HG02610 (cell line): ENCODE measurements at regions not wholly inside any gene's neighbourhood (a gene's known extent, or its start where the extent isn't known, plus 50 kb on each side); places are given as distances from the start of the nearest gene placed in this dataset.

Experiments
- ATAC-seq: cut with Tn5 transposase; IDR thresholded peaks from one replicate; pipeline ENCODE4 v1.9.1; 2021; ENCODE audit warnings: mild to moderate bottlenecking, moderate library complexity; ENCODE audit not compliant: unreplicated experiment

- no peak for ATAC-seq
Measured at GRCh38 chr18:67710639-67711038, 194.1 kb upstream of the DSEL start.

DNA sequence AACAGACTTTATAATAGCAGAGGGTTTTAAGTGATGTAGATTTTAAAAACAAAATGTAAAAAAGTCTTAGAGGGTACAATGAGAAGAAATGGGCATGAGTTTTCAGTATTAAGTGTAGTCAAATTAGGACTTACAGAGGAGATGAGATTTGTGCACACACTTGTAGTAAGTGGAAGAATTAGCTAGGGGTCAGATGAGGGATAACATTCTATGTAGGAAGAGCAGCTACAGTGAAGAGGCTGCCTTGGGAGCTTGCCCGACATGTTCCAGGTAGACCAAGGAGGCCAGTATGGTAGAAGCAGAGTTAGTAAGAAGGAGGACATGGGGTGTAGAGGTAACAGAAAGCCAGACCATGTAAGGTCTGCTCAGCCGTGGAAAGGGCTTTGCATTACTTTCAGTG, 189.2 kb upstream of the DSEL start:
- ATAC-seq: no peak

DNA sequence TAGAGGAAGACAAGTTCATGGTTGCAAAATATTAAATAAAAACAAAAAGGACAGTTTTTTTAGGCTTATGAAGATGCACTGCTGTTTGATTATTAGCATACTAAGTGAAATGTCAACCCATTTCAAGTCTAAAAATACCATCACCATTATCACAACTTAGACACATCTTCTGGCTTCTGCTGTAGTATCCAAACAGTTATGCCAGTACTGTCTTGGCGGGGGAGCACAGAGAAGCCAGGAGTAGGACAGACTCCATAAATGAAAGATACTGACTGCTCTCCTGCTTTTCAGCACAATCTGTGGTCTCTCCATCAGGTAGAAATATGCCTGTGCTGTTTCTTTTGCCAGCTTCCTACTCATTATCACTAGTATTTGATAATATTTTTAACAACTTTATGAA, 179.2 kb upstream of the DSEL start:
- ATAC-seq: no peak

GRCh38 chr18:67694787-67695186, 178.3 kb upstream of the DSEL start:
- no peak for ATAC-seq

- no peak for ATAC-seq
Measured at GRCh38 chr18:67692811-67693210, 176.3 kb upstream of the DSEL start.

DNA sequence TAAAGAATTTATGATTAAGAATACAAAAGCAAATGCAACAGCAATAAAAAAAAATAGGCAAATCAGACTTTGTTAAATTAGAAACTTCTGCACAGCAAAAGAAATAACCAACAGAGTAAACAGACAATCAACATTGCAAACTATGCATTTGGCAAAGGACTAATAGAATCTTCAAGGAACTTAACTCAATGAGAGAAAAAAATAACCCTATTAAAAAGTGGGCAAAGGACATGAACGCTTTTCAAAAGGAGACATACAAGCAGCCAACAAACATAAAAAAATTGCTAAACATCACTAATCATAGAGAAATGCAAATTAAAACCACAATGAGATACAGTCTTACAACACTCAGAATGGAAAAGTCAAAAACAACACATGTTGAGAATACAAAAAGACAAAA, 166.0 kb upstream of the DSEL start:
- ATAC-seq: no peak

GRCh38 chr18:67677489-67677888, 161.0 kb upstream of the DSEL start:
- ATAC-seq: no peak

DNA sequence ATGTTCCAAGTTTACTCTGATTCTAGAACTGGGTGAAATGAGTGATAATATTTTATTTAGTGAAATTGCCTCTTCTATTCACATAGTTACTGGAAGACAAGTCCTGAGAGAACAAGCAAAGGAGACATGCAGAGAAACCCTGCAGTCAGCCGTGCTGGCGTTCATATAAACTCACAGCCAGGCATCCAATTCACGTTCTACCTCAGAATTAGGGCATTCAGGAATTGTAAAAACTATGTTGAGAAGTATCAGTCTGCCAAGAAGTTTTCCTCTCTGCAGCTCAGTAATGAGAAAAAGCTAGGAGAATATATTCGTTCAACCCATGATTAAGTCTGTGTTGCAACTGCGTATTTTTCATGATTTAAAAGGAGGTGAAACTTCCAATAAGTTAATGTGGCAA, 156.2 kb upstream of the DSEL start:
- no peak for ATAC-seq

GRCh38 chr18:67672155-67672554, 155.6 kb upstream of the DSEL start:
- no peak for ATAC-seq

GRCh38 chr18:67670024-67670543, 153.6 kb upstream of the DSEL start:
- no peak for ATAC-seq

- no peak for ATAC-seq
Measured at GRCh38 chr18:67665266-67665665, 148.7 kb upstream of the DSEL start.

DNA sequence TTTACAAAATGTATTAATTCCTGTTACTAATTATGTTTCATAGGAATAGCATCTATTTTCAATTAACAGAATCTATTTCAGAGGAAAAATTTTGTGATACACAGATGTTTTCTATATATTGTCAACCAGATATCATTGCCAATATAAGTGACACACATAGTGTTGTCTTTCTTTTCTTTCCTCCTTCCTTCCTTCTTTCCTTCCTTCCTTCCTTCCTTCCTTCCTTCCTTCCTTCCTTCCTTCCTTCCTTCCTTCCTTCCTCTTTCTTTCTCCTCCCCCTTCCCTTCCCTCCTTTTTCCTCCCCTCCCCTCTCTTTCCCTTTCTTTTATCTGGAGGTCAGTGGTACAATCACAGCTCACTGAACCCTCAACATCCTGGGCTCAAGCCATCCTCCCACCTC, 146.5 kb upstream of the DSEL start:
- no peak for ATAC-seq

DNA sequence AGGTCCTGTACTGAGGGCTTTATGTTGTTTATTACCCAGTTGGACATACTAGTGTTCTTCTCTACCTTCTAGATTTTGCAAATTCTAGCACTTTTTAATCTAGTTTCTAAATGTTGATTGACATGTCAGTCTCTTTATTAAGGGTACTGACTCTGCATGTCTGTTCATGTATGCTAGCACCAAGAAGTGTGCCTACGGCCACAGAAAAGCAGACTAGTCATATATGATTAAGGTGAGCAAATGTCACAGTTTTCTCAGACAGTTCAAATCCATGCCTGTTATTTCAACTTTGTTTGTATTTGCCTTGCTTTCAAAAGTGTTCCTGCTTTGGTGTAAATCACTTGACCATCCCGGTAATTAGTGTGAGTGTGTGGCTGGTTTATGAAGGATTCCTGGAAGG, 145.0 kb upstream of the DSEL start:
- ATAC-seq: no peak

- no peak for ATAC-seq
Measured at GRCh38 chr18:67654101-67654500, 137.6 kb upstream of the DSEL start.

GRCh38 chr18:67652288-67652687, 135.8 kb upstream of the DSEL start:
- ATAC-seq: no peak

DNA sequence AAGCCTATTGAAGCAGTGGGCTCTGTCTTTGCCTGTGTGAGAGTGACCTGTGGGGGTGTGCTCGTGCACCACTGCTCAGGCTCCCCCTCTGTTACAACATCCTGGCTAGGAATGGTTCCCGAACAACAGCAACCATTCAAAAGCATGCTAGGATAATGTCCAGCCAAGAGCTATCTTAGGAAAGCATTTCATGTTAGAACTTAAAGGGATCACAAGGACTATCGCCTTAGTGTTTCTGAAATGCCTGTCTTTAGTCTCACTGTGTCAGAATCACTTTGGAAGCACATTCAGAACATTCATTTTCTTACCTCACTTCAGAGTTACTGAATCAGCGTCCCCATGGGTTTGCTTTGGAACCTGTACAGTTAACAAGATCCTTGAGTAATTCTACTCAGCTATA, 134.9 kb upstream of the DSEL start:
- ATAC-seq: no peak

GRCh38 chr18:67650686-67651385, 134.3 kb upstream of the DSEL start:
- no peak for ATAC-seq

DNA sequence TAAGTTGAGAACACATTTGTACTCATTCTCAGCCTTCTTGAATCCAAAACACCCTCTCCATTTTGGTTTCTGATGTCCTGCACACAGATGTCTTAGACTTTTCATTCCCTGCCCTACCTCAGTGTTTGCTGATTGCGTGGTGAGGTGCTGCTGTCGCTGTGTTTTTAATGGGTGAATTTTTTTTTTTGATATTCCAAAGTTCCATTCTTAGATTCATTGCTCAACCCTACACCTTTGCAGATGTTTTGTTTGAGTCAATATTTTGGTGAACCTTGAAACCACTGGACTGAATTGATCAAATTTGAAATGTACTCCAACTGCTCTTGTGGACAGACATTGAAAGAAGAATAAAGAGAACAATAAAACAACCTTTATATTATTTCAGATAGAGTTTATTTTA, 130.4 kb upstream of the DSEL start:
- ATAC-seq: no peak

DNA sequence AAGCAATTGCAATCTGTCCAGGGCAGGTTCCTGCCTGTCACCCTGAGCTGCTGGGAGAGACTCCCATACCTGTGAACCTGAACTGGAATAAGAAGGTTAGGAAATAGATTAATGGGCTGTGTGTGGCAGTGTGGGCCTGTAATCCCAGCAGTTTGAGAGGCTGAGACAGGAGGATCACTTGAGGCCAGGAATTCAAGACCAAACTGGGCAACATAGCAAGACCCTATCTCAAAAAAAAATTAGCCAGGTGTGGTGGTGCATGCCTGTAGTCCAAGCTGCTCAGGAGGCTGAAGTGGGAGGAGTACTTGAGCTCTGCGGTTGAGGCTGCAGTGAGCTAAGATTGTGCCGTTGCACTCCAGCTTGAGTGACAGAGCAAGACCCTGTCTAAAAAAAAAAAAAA, 127.7 kb upstream of the DSEL start:
- ATAC-seq: no peak

GRCh38 chr18:67639872-67640271, 123.4 kb upstream of the DSEL start:
- no peak for ATAC-seq

GRCh38 chr18:67636597-67637385, 120.3 kb upstream of the DSEL start:
- ATAC-seq: no peak

- ATAC-seq: no peak
Measured at GRCh38 chr18:67634631-67635338, 118.3 kb upstream of the DSEL start.
